ENCODE measurements at regions not wholly inside any gene's neighbourhood (a gene's known extent, or its start where the extent isn't known, plus 50 kb on each side); places are given as distances from the start of the nearest gene placed in this dataset.

GRCh38 chr7:106591146-106591545, 69.8 kb downstream of the CCDC71L start:
- H3K4me3 ChIP-seq (ENCODE audit: low read depth, low read length), result no peak overlapping the region
- no peak for DNase-seq (ENCODE audit: low read depth)
- TF ChIP-seq CTCF (IDR thresholded peaks at IDR 0.05; ENCODE audit: low read depth, low read length, missing control alignments), result no peak

- no peak overlapping the region for H3K4me3 ChIP-seq (ENCODE audit: low read depth, low read length)
- TF ChIP-seq CTCF (IDR thresholded peaks at IDR 0.05; ENCODE audit: low read depth, low read length, missing control alignments), result no peak
- no peak for DNase-seq (ENCODE audit: low read depth)
These were observed 70.6 kb downstream of the CCDC71L start for GRCh38 chr7:106590209-106590816.

GRCh38 chr7:106589198-106589879, 71.6 kb downstream of the CCDC71L start:
- DNase-seq (ENCODE audit: low read depth), result no peak
- no peak overlapping the region for H3K4me3 ChIP-seq (ENCODE audit: low read depth, low read length)
- no peak for TF ChIP-seq CTCF (IDR thresholded peaks at IDR 0.05; ENCODE audit: low read depth, low read length, missing control alignments)

GRCh38 chr7:106588422-106589197, 72.3 kb downstream of the CCDC71L start:
- TF ChIP-seq CTCF (IDR thresholded peaks at IDR 0.05; ENCODE audit: low read depth, low read length, missing control alignments), result no peak
- H3K4me3 ChIP-seq (ENCODE audit: low read depth, low read length), result no peak overlapping the region
- DNase-seq (ENCODE audit: low read depth), result no peak

GRCh38 chr7:106584914-106585759, 75.8 kb downstream of the CCDC71L start:
- no peak for TF ChIP-seq CTCF (IDR thresholded peaks at IDR 0.05; ENCODE audit: low read depth, low read length, missing control alignments)
- H3K4me3 ChIP-seq (ENCODE audit: low read depth, low read length), result no peak overlapping the region
- DNase-seq (ENCODE audit: low read depth), result no peak
